Lower lobe of right lung (tissue), 2 donors: ENCODE measurements at regions not wholly inside any gene's neighbourhood (a gene's known extent, or its start where the extent isn't known, plus 50 kb on each side); places are given as distances from the start of the nearest gene placed in this dataset.

Source experiments
- ATAC-seq, 2 donors: fragments of 200-7000 bp; cut with Tn5 transposase; one replicate each; pipeline ENCODE4 v1.9.1; 2020 to 2022; ENCODE audit warnings: mild to moderate bottlenecking in 2 of 2, moderate library complexity in 2 of 2
- DNase-seq: peaks from one replicate; pipeline ENCODE4 v3.0.0-alpha.2; 2020
- H3K27ac ChIP-seq: fragments of 200-600 bp; one replicate; pipeline ENCODE4 v1.8.0; 2022
- H3K27me3 ChIP-seq: fragments of 200-600 bp; one replicate; pipeline ENCODE4 v1.8.0; 2022; ENCODE audit warnings: low read depth
- H3K36me3 ChIP-seq: fragments of 200-600 bp; one replicate; pipeline ENCODE4 v1.8.0; 2022; ENCODE audit warnings: mild to moderate bottlenecking
- H3K4me1 ChIP-seq: fragments of 200-600 bp; one replicate; pipeline ENCODE4 v1.8.0; 2022
- H3K4me3 ChIP-seq: fragments of 200-600 bp; one replicate; pipeline ENCODE4 v1.8.0; 2022; ENCODE audit warnings: mild to moderate bottlenecking
- H3K9me3 ChIP-seq: fragments of 200-600 bp; one replicate; pipeline ENCODE4 v1.8.0; 2022
- CTCF ChIP-seq: fragments of 200-600 bp; IDR thresholded peaks from one replicate; pipeline ENCODE4 v1.8.0; 2022; ENCODE audit warnings: antibody characterized with exemption, mild to moderate bottlenecking
- intact Hi-C: fragments of 100-400 bp; cut with DNase I; formaldehyde crosslinking; loops from one replicate; pipeline ENCODE4 v1.11.0; 2022
- donor health status: DM: no; HTN: yes; CAD: no; lungs with severe emphysema.

GRCh38 chr10:90222372-90222771, 521.0 kb downstream of the KIF20B start:
- Histone ChIP-seq H3K27me3 (no peaks in the 10 kb centered on the region), H3K4me1 (no peaks in the 10 kb centered on the region), H3K36me3 (no peaks in the 10 kb centered on the region), H3K27ac (no peak overlapping the region), H3K9me3 (no peaks in the 10 kb centered on the region), H3K4me3 (no peak overlapping the region)
- ATAC-seq (no peak), DNase-seq (no peak)
- no peak for TF ChIP-seq CTCF
- intact Hi-C loops, result no loop called here

- Histone ChIP-seq H3K27me3 (no peaks in the 10 kb centered on the region), H3K27ac (no peak overlapping the region), H3K9me3 (no peaks in the 10 kb centered on the region), H3K4me3 (no peak overlapping the region), H3K4me1 (no peaks in the 10 kb centered on the region), H3K36me3 (no peaks in the 10 kb centered on the region)
- TF ChIP-seq CTCF, result no peak
- intact Hi-C loops, result no loop called here
- DNase-seq (no peak), ATAC-seq (no peak)
These were observed 521.5 kb downstream of the KIF20B start for GRCh38 chr10:90222939-90223338.

DNA sequence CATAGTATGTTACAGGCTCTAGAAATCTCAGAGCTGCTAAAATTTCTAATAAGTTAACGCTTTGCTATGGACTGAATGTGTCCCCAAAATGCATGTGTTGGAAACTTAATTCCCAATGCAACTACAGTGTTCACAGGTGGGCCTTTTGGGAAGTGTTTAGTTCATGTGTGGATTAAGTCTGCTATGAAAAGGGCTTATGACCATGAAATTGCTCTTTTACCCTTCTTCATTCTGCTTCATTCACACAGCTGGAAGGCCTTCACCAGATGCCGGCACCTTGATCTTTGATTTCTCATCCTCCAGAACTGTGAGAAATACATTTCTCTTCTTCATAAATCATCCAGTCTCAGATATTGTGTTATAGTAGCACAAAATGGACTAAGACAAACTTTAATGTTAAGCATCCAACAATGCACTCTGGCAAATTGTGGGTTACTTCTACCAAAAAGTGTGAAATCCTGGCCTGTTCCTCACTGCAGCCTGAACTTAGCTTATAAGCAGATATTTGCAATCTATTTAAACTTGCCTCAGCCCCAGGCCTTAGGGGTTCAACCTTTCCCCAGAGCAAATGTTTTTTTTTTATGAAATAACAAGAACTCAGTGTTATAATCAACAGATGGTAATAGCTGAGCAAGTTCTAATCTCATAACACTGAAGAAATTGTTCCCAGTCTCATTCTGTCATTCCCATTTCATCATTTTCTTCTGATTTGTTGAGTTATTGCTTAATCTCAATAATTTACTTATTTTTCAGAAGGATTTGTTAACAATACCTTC, 523.6 kb downstream of the KIF20B start:
- ATAC-seq (no peak), DNase-seq (no peak)
- Histone ChIP-seq H3K27ac (no peak overlapping the region), H3K27me3 (no peaks in the 10 kb centered on the region), H3K4me3 (no peak overlapping the region), H3K9me3 (no peaks in the 10 kb centered on the region), H3K4me1 (no peaks in the 10 kb centered on the region), H3K36me3 (no peaks in the 10 kb centered on the region)
- no peak for TF ChIP-seq CTCF
- intact Hi-C loops, result no loop called here

DNA sequence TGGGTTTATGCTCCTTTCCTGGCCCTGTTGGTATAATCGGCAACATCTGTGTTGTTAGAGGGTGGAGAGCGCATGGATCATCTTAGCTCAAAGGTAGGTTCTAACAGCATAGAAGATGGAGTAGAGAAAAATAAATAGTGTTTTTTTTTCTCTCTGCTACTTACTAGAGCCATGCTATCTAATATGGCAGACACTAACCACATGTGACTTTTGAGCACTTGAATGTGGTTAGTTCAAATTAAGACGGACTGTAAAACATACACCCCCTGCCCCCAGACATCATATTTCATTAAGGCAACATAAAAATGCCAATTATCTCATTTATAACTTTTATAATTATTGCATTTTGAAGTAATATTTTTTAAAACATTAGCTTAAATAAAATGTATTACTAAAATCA, 525.1 kb downstream of the KIF20B start:
- no peak for ATAC-seq
- H3K36me3 ChIP-seq, result no peaks in the 10 kb centered on the region
- no peaks in the 10 kb centered on the region for H3K9me3 ChIP-seq
- intact Hi-C loops, result no loop called here
- no peaks in the 10 kb centered on the region for H3K27me3 ChIP-seq
- TF ChIP-seq CTCF, result no peak
- H3K27ac ChIP-seq, result no peak overlapping the region
- no peak for DNase-seq
- H3K4me1 ChIP-seq, result no peaks in the 10 kb centered on the region
- no peak overlapping the region for H3K4me3 ChIP-seq

- no peak for DNase-seq
- Histone ChIP-seq H3K36me3 (no peaks in the 10 kb centered on the region), H3K9me3 (no peaks in the 10 kb centered on the region), H3K4me1 (no peaks in the 10 kb centered on the region), H3K27ac (no peak overlapping the region), H3K27me3 (no peaks in the 10 kb centered on the region), H3K4me3 (no peak overlapping the region)
- ATAC-seq, result no peak
- intact Hi-C loops, result no loop called here
- TF ChIP-seq CTCF, result no peak
These were observed 525.8 kb downstream of the KIF20B start for GRCh38 chr10:90227217-90227656.
